Mesothelial cell of epicardium (in vitro differentiated cells): ENCODE measurements at regions not wholly inside any gene's neighbourhood (a gene's known extent, or its start where the extent isn't known, plus 50 kb on each side); places are given as distances from the start of the nearest gene placed in this dataset.

Experiments used
- DNase-seq, 2 experiments: peaks; one replicate each; pipeline ENCODE4 v3.0.0; 2021; ENCODE audit warnings: low spot score in 2 of 2; ENCODE audit not compliant: unreplicated experiment in 2 of 2
- H3K27ac Mint-ChIP-seq: 2 replicates; pipeline ENCODE4 v1.8.0; 2021; ENCODE audit warnings: mixed read lengths
- H3K27me3 Mint-ChIP-seq: 2 replicates; pipeline ENCODE4 v1.8.0; 2021; ENCODE audit warnings: low read depth, mixed read lengths
- H3K36me3 Mint-ChIP-seq: 2 replicates; pipeline ENCODE4 v1.8.0; 2021; ENCODE audit warnings: mixed read lengths
- H3K4me1 Mint-ChIP-seq: 2 replicates; pipeline ENCODE4 v1.8.0; 2021; ENCODE audit warnings: mixed read lengths
- H3K4me3 Mint-ChIP-seq: 2 replicates; pipeline ENCODE4 v1.8.0; 2021; ENCODE audit warnings: mild to moderate bottlenecking, moderate library complexity, mixed read lengths
- H3K9me3 Mint-ChIP-seq: 2 replicates; pipeline ENCODE4 v1.8.0; 2021; ENCODE audit warnings: mixed read lengths
- CTCF ChIP-seq: fragments of 200-600 bp; sonication (generic); IDR thresholded peaks from one replicate; pipeline ENCODE4 v1.5.0; 2021; ENCODE audit warnings: antibody characterized with exemption; ENCODE audit not compliant: unreplicated experiment

DNA sequence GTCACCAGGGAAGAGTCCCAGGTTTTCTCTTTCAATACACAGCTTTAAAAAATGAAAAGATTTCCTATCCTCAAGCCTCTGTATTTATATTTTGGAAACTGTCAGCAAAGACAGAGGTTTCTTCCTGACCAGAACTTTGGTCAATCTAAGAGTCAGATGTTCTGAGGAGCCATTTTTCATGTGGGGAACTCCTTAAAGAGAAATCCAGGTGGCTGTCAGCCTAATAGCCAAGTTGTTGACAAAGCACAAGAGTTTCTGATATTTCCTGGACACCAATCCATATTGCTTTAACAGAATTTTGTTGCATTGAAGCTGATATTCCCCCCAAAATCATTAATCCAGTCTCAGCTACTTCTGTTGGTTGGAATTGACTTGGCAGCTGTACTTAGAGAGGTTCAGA is 318.6 kb upstream of the NFIA start:
- no peak for DNase-seq
- H3K9me3 Mint-ChIP-seq: peaks cover 5% of the 10 kb centered on the region
- TF ChIP-seq CTCF: no peak
- no peaks in the 10 kb centered on the region for H3K36me3 Mint-ChIP-seq
- peaks cover 32% of the 10 kb centered on the region for H3K27me3 Mint-ChIP-seq
- peak overlapping the region; percentile 27 for H3K27ac Mint-ChIP-seq
- no peak overlapping the region for H3K4me3 Mint-ChIP-seq
- peaks cover 28% of the 10 kb centered on the region for H3K4me1 Mint-ChIP-seq

DNA sequence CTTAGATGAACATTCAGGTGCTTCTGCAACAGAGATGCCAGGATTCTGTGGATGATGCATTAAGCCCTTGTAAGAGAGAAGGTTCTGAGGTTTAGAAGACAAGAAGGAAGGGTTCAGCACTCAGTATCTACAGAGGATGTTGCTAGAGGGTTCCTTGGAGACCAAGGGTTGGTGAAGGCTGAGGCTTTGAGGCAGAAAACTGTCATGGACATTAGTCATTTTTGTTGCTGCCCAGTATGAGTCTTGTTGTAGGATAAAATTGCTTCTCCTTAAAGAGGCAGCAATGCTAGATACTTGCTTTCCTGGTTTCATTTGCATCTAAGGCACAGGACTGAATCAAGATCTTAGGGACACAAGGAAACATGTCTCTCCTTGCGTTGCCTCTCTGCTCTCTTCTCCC is 319.4 kb upstream of the NFIA start:
- Mint-ChIP-seq H3K4me1 (peaks cover 28% of the 10 kb centered on the region), H3K9me3 (peaks cover 5% of the 10 kb centered on the region), H3K36me3 (no peaks in the 10 kb centered on the region), H3K27ac (no peak overlapping the region), H3K4me3 (no peak overlapping the region), H3K27me3 (peaks cover 29% of the 10 kb centered on the region)
- DNase-seq: no peak
- no peak for TF ChIP-seq CTCF

- Mint-ChIP-seq H3K36me3 (no peaks in the 10 kb centered on the region), H3K4me3 (no peak overlapping the region), H3K27ac (peak overlapping the region; percentile 28), H3K9me3 (peaks cover 5% of the 10 kb centered on the region), H3K4me1 (peaks cover 28% of the 10 kb centered on the region), H3K27me3 (peaks cover 25% of the 10 kb centered on the region)
- TF ChIP-seq CTCF: no peak
- no peak for DNase-seq
Measured at GRCh38 chr1:60762176-60762575, 320.2 kb upstream of the NFIA start.

GRCh38 chr1:60759291-60759690 is 323.1 kb upstream of the NFIA start:
- DNase-seq: no peak
- H3K4me3 Mint-ChIP-seq: no peak overlapping the region
- H3K27ac Mint-ChIP-seq: no peak overlapping the region
- H3K4me1 Mint-ChIP-seq: peaks cover 29% of the 10 kb centered on the region
- peaks cover 17% of the 10 kb centered on the region for H3K27me3 Mint-ChIP-seq
- H3K36me3 Mint-ChIP-seq: no peaks in the 10 kb centered on the region
- TF ChIP-seq CTCF: no peak
- H3K9me3 Mint-ChIP-seq: no peaks in the 10 kb centered on the region

- Mint-ChIP-seq H3K4me1 (peaks cover 30% of the 10 kb centered on the region), H3K9me3 (no peaks in the 10 kb centered on the region), H3K27me3 (peaks cover 4% of the 10 kb centered on the region), H3K36me3 (no peaks in the 10 kb centered on the region), H3K4me3 (no peak overlapping the region), H3K27ac (no peak overlapping the region)
- TF ChIP-seq CTCF: no peak
- DNase-seq: no peak
Measured at GRCh38 chr1:60757485-60757884, 324.9 kb upstream of the NFIA start.
